H9 (cell line): ENCODE measurements at regions not wholly inside any gene's neighbourhood (a gene's known extent, or its start where the extent isn't known, plus 50 kb on each side); places are given as distances from the start of the nearest gene placed in this dataset.

Source experiments
- DNase-seq: peaks from one replicate; pipeline ENCODE4 v3.0.0-alpha.2; 2017
- H2AFZ ChIP-seq: one replicate; pipeline ENCODE4 v1.6.1; 2013; ENCODE audit warnings: mild to moderate bottlenecking, low read length, control low read depth, moderate library complexity
- H2AK5ac ChIP-seq: 2 replicates; pipeline ENCODE4 v1.6.1; 2013; ENCODE audit warnings: low read length, control low read depth, mixed read lengths; ENCODE audit not compliant: insufficient read length
- H2BK120ac ChIP-seq: one replicate; pipeline ENCODE4 v1.6.1; 2013; ENCODE audit warnings: low read depth, mild to moderate bottlenecking, low read length, control low read depth, inconsistent platforms; ENCODE audit not compliant: poor library complexity, severe bottlenecking
- H2BK12ac ChIP-seq: 2 replicates; pipeline ENCODE4 v1.6.1; 2013; ENCODE audit warnings: low read length, control low read depth, mixed read lengths, low read depth; ENCODE audit not compliant: insufficient read length
- H2BK15ac ChIP-seq: 2 replicates; pipeline ENCODE4 v1.6.1; 2013; ENCODE audit warnings: low read depth, low read length, control low read depth
- H2BK20ac ChIP-seq: one replicate; pipeline ENCODE4 v1.6.1; 2013; ENCODE audit warnings: low read depth, mild to moderate bottlenecking, low read length, control low read depth, inconsistent platforms; ENCODE audit not compliant: poor library complexity, severe bottlenecking
- H2BK5ac ChIP-seq: 2 replicates; pipeline ENCODE4 v1.6.1; 2013; ENCODE audit warnings: low read length, control low read depth, mixed read lengths; ENCODE audit not compliant: insufficient read length
- H3K14ac ChIP-seq: 2 replicates; pipeline ENCODE4 v1.6.1; 2013; ENCODE audit warnings: low read length, control low read depth; ENCODE audit not compliant: insufficient read depth
- H3K18ac ChIP-seq: 2 replicates; pipeline ENCODE4 v1.6.1; 2013; ENCODE audit warnings: low read depth, mild to moderate bottlenecking, mixed read lengths, low read length, control low read depth; ENCODE audit not compliant: insufficient read length
- H3K23ac ChIP-seq: 2 replicates; pipeline ENCODE4 v1.6.1; 2013; ENCODE audit warnings: low read length, control low read depth, mixed read lengths, low read depth; ENCODE audit not compliant: insufficient read length
- H3K23me2 ChIP-seq: 2 replicates; pipeline ENCODE4 v1.6.1; 2013; ENCODE audit warnings: low read depth, mild to moderate bottlenecking, mixed read lengths, low read length, control low read depth; ENCODE audit not compliant: insufficient read length, poor library complexity, severe bottlenecking
- H3K27ac ChIP-seq: 2 replicates; pipeline ENCODE4 v1.5.1; 2013; ENCODE audit warnings: low read length, control low read depth, mixed read lengths, low read depth; ENCODE audit not compliant: insufficient read length
- H3K27me3 ChIP-seq: 2 replicates; pipeline ENCODE4 v1.6.1; 2013; ENCODE audit warnings: low read length, control low read depth, inconsistent platforms; ENCODE audit not compliant: insufficient read depth
- H3K4ac ChIP-seq: 2 replicates; pipeline ENCODE4 v1.6.1; 2013; ENCODE audit warnings: low read depth, mild to moderate bottlenecking, control low read depth, inconsistent platforms, low read length, moderate library complexity
- H3K4me1 ChIP-seq: 2 replicates; pipeline ENCODE4 v1.6.1; 2013; ENCODE audit warnings: low read length, control low read depth, inconsistent platforms; ENCODE audit not compliant: insufficient read depth
- H3K4me2 ChIP-seq: 2 replicates; pipeline ENCODE4 v1.6.1; 2013; ENCODE audit warnings: low read length, control low read depth, mixed read lengths; ENCODE audit not compliant: insufficient read length, insufficient read depth
- H3K56ac ChIP-seq: 2 replicates; pipeline ENCODE4 v1.6.1; 2013; ENCODE audit warnings: low read depth, mild to moderate bottlenecking, mixed read lengths, low read length, control low read depth; ENCODE audit not compliant: insufficient read length
- H3K79me1 ChIP-seq: 2 replicates; pipeline ENCODE4 v1.6.1; 2013; ENCODE audit warnings: low read depth, mild to moderate bottlenecking, moderate library complexity, low read length, control low read depth, inconsistent platforms; ENCODE audit not compliant: insufficient read depth, poor library complexity, severe bottlenecking
- H3K79me2 ChIP-seq: 2 replicates; pipeline ENCODE4 v1.6.1; 2013; ENCODE audit warnings: low read length, control low read depth, inconsistent platforms; ENCODE audit not compliant: insufficient read depth
- H3K9ac ChIP-seq: 2 replicates; pipeline ENCODE4 v1.6.1; 2013; ENCODE audit warnings: low read length, control low read depth, mixed read lengths; ENCODE audit not compliant: insufficient read length; ENCODE audit errors: extremely low read depth
- H3K9me3 ChIP-seq: one replicate; pipeline ENCODE4 v1.6.1; 2013; ENCODE audit warnings: low read depth, low read length, inconsistent platforms; ENCODE audit not compliant: control insufficient read depth
- H3T11ph ChIP-seq: one replicate; pipeline ENCODE4 v1.6.1; 2013; ENCODE audit warnings: mild to moderate bottlenecking, low read length, control low read depth, inconsistent platforms
- H4K20me1 ChIP-seq: one replicate; pipeline ENCODE4 v1.6.1; 2013; ENCODE audit not compliant: control insufficient read depth, insufficient read length, insufficient read depth
- H4K5ac ChIP-seq: 2 replicates; pipeline ENCODE4 v1.6.1; 2013; ENCODE audit warnings: low read depth, mild to moderate bottlenecking, mixed read lengths, low read length, control low read depth; ENCODE audit not compliant: insufficient read length
- H4K8ac ChIP-seq: replicated peaks from 2 replicates; pipeline ENCODE4 v1.6.1; 2013; ENCODE audit warnings: low read length, control low read depth, mixed read lengths, low read depth; ENCODE audit not compliant: insufficient read length
- H4K91ac ChIP-seq: 2 replicates; pipeline ENCODE4 v1.6.1; 2013; ENCODE audit warnings: low read depth, mild to moderate bottlenecking, moderate library complexity, mixed read lengths, low read length, control low read depth; ENCODE audit not compliant: insufficient read length
- H3K27ac Mint-ChIP-seq, 3 experiments: 2 replicates in 2 of 3; 3 replicates in 1 of 3; pipeline ENCODE4 v1.8.0; 2020 to 2021; ENCODE audit warnings: mixed read lengths in 3 of 3, mild to moderate bottlenecking in 1 of 3, moderate library complexity in 1 of 3
- H3K27me3 Mint-ChIP-seq: 2 replicates; pipeline ENCODE4 v1.8.0; 2021; ENCODE audit warnings: low read depth, mild to moderate bottlenecking, moderate library complexity, mixed read lengths
- H3K36me3 Mint-ChIP-seq, 3 experiments: 2 replicates in 2 of 3; 3 replicates in 1 of 3; pipeline ENCODE4 v1.8.0; 2020 to 2021; ENCODE audit warnings: low read depth in 3 of 3, mixed read lengths in 3 of 3; ENCODE audit not compliant: insufficient read depth in 1 of 3
- H3K4me1 Mint-ChIP-seq, 2 experiments: 2 replicates each; pipeline ENCODE4 v1.8.0; 2020; ENCODE audit warnings: mixed read lengths in 2 of 2
- H3K4me3 Mint-ChIP-seq, 2 experiments: 2 replicates in 1 of 2; 3 replicates in 1 of 2; pipeline ENCODE4 v1.8.0; 2020 to 2021; ENCODE audit warnings: mild to moderate bottlenecking in 2 of 2, mixed read lengths in 2 of 2, moderate library complexity in 1 of 2
- H3K9me3 Mint-ChIP-seq, 2 experiments: 2 replicates in 1 of 2; 3 replicates in 1 of 2; pipeline ENCODE4 v1.8.0; 2020; ENCODE audit warnings: mild to moderate bottlenecking in 2 of 2, mixed read lengths in 2 of 2, moderate library complexity in 1 of 2
- WGBS: extraction: QIAGEN DNeasy Blood & Tissue Kit; methylation state at CpG from one replicate; pipeline ENCODE4 v1.1.7; 2013; ENCODE audit warnings: missing lambda C conversion rate, low lambda C conversion rate, mixed read lengths; ENCODE audit not compliant: insufficient read length; ENCODE audit errors: extremely low coverage; 5-methylcytosine and 5-hydroxymethylcytosine counted together
- TF ChIP-seq, protein P1 (sequence below): fragments of 200-600 bp; sonication (generic); conservative IDR thresholded peaks from 3 replicates; pipeline ENCODE4 v1.8.0; 2021; ENCODE audit warnings: antibody characterized with exemption, mild to moderate bottlenecking

DNA sequence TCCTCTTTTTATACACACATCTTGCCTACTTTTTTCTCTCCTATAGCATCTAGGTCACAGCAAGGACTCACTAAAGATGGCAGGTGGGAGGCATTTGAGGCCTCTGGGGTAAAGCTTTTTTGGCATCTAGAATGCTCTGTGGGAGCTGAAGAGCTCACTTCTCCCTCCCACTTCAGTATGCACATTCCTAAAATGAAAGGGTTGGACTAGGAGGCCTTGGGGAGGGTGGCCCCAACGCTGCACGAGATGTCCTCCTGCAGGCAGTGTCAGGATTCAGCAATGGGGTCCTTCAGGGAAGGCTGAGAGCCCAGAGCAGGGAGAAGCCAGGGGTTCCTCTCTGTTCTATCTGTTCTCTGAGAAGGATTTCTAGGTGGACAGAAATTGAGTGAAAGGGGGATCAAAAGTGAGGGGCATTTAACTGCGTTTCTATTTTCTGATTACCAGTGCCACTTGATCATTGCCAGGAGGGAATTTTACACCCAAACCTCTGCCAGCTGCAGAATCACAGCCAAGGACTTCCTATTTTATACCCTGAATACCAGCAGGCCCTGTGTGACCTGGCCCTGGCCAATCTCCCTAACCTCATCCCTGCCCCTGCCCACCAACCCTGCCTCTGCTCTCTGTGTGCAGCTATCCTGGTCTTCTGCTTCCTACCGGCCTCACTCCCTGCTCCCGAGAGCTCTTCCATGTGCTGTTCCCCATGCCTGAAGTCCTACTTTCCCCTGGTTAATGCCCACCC lies 186.2 kb downstream of the CYP26B1 start:
- H3K23me2 ChIP-seq: no peaks in the 10 kb centered on the region
- no peak overlapping the region for H2BK20ac ChIP-seq
- H3K9me3 ChIP-seq: peaks cover 9% of the 10 kb centered on the region
- H3K9me3 Mint-ChIP-seq: peaks cover 27 to 29% of the 10 kb centered on the region in 2 experiments
- no peak overlapping the region for H3K4me2 ChIP-seq
- no peaks in the 10 kb centered on the region for H3K79me2 ChIP-seq
- H4K91ac ChIP-seq: no peak overlapping the region
- peaks cover 0 to 21% (median 7%) of the 10 kb centered on the region in 3 experiments; a peak in 6 of 7 replicates for H3K36me3 Mint-ChIP-seq
- H3K4me1 Mint-ChIP-seq: peaks cover 0 to 3% of the 10 kb centered on the region in 2 experiments; a peak in 2 of 4 replicates
- no peak overlapping the region for H2AK5ac ChIP-seq
- H3K9ac ChIP-seq: no peak overlapping the region
- no peak overlapping the region for H3K4me3 Mint-ChIP-seq
- no peak overlapping the region for H3K27ac Mint-ChIP-seq
- H2BK15ac ChIP-seq: no peak overlapping the region
- H3K56ac ChIP-seq: no peak overlapping the region
- H3K27me3 Mint-ChIP-seq: no peaks in the 10 kb centered on the region; the same call in none of the 2 replicates
- H3K18ac ChIP-seq: no peak overlapping the region
- no peak overlapping the region for H3K14ac ChIP-seq
- H3K27ac ChIP-seq: no peak overlapping the region
- H4K5ac ChIP-seq: no peak overlapping the region
- no peak overlapping the region for H2BK120ac ChIP-seq
- H3K23ac ChIP-seq: no peak overlapping the region
- no peak overlapping the region for H3T11ph ChIP-seq
- H2BK12ac ChIP-seq: no peak overlapping the region
- no peaks in the 10 kb centered on the region for H3K4me1 ChIP-seq
- no CpG with 5 or more reads among the region's 5 CpGs for WGBS
- H3K79me1 ChIP-seq: no peaks in the 10 kb centered on the region
- H3K4ac ChIP-seq: no peak overlapping the region
- H2AFZ ChIP-seq: no peak overlapping the region
- no peaks in the 10 kb centered on the region for H3K27me3 ChIP-seq
- H4K20me1 ChIP-seq: no peaks in the 10 kb centered on the region
- H2BK5ac ChIP-seq: no peak overlapping the region
- no peak overlapping the region for H4K8ac ChIP-seq
- TF ChIP-seq, protein P1, sequence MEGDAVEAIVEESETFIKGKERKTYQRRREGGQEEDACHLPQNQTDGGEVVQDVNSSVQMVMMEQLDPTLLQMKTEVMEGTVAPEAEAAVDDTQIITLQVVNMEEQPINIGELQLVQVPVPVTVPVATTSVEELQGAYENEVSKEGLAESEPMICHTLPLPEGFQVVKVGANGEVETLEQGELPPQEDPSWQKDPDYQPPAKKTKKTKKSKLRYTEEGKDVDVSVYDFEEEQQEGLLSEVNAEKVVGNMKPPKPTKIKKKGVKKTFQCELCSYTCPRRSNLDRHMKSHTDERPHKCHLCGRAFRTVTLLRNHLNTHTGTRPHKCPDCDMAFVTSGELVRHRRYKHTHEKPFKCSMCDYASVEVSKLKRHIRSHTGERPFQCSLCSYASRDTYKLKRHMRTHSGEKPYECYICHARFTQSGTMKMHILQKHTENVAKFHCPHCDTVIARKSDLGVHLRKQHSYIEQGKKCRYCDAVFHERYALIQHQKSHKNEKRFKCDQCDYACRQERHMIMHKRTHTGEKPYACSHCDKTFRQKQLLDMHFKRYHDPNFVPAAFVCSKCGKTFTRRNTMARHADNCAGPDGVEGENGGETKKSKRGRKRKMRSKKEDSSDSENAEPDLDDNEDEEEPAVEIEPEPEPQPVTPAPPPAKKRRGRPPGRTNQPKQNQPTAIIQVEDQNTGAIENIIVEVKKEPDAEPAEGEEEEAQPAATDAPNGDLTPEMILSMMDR: no peak
- no peak for DNase-seq
